Sigmoid colon (tissue), 3 donors: ENCODE measurements at regions not wholly inside any gene's neighbourhood (a gene's known extent, or its start where the extent isn't known, plus 50 kb on each side); places are given as distances from the start of the nearest gene placed in this dataset.

Experiments
- POLR2A ChIP-seq, 2 donors: fragments of 450-650 bp; IDR thresholded peaks; one replicate each; pipeline ENCODE4 v1.6.1; 2016; ENCODE audit warnings: antibody characterized with exemption in 2 of 2, mild to moderate bottlenecking in 2 of 2, moderate library complexity in 2 of 2
- TF ChIP-seq, protein P1 (sequence below), 4 experiments: fragments of 450-650 bp in 3 of 4; fragments of 200-600 bp in 1 of 4; IDR thresholded peaks; one replicate each; pipeline ENCODE4 v1.5.1; 2016 to 2019; ENCODE audit warnings: antibody characterized with exemption in 4 of 4, mild to moderate bottlenecking in 3 of 4, moderate library complexity in 2 of 4

DNA sequence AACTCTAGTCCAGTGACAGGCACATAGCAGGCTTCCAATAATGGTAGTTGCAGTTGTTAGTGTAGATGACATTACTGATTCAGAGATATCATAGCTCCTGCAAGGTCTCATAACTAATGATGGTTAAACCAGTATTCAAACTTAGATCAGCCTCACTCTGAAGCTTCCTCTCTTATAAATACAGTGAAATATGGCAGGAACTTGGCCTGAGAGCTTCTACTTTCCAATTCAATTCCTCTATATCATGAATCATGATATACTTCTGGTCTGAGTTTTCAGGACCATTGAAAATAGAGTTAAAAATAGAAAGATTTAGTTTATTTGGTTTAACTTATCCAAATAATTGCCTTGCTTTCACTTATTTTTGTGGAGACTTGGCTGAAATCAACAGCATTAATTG is 167.5 kb upstream of the NOVA1 start:
- TF ChIP-seq, protein P1, sequence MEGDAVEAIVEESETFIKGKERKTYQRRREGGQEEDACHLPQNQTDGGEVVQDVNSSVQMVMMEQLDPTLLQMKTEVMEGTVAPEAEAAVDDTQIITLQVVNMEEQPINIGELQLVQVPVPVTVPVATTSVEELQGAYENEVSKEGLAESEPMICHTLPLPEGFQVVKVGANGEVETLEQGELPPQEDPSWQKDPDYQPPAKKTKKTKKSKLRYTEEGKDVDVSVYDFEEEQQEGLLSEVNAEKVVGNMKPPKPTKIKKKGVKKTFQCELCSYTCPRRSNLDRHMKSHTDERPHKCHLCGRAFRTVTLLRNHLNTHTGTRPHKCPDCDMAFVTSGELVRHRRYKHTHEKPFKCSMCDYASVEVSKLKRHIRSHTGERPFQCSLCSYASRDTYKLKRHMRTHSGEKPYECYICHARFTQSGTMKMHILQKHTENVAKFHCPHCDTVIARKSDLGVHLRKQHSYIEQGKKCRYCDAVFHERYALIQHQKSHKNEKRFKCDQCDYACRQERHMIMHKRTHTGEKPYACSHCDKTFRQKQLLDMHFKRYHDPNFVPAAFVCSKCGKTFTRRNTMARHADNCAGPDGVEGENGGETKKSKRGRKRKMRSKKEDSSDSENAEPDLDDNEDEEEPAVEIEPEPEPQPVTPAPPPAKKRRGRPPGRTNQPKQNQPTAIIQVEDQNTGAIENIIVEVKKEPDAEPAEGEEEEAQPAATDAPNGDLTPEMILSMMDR (IDR thresholded peaks at IDR 0.05) = no peak
- TF ChIP-seq POLR2A (IDR thresholded peaks at IDR 0.05) = no peak
